GM21381 (cell line): ENCODE measurements at regions not wholly inside any gene's neighbourhood (a gene's known extent, or its start where the extent isn't known, plus 50 kb on each side); places are given as distances from the start of the nearest gene placed in this dataset.
"Not testable (repeated sequence)": the region's sequence is repeated elsewhere in the genome, so short reads cannot be mapped to it uniquely, and the experiment has no call there.

Experiments used
- ATAC-seq: cut with Tn5 transposase; IDR thresholded peaks from one replicate; pipeline ENCODE4 v1.9.1; 2021; ENCODE audit warnings: mild to moderate bottlenecking, moderate library complexity; ENCODE audit not compliant: unreplicated experiment

DNA sequence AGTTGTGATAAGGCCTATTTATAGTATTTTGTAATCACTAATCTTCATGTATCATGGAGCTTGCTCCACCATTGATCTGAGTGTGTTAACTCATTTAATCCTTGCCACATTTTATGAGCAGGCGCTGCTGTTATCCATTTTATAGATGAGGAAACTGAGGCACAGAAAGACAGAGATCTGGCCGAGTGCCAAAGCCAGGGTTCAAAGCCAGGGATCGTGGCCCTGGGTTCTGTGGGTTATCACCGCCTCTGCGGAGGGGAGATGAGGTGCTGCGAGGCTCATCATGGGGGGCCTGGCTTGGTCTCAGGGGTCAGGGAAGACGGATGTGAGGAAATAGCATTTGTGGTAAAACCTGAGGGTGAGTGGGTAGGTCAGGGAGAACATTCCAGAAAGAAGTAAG is 193.9 kb downstream of the KLRB1 start:
- ATAC-seq: not testable (repeated sequence)

GRCh38 chr12:9412459-9412858 is 195.3 kb downstream of the KLRB1 start:
- ATAC-seq: not testable (repeated sequence)

DNA sequence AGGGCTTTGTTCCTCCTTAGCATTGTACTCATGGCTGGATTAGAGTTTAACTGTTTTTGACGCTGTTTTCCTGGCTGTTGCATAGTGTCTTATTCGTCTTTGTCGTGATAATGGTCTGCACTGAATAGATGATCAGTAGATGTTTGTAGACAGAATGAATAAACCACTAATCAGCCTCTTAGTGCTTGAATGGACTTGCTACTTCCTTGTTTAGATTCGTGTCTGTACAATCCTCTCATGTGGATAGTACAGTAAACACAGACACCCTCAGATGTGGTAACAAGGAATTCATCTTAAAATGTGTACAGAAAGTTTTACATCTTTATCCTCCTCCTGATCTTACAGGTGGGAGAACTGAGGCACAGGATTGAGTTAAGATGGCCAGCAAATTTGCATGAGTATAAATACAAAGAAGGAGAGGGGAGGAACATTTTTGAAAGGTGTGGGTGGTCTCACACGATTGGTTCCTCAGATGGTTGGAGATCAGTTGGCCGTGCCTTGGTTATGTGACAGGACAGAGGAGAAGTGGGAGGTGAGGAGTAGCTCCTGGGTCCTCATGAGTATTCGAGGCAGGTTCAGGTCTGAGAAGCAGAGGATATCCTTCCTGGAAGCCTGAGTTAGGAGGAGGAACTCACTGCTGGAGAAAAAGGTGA is 196.0 kb downstream of the KLRB1 start:
- ATAC-seq: not testable (repeated sequence)

- not testable (repeated sequence) for ATAC-seq
Measured at GRCh38 chr12:9407425-9407748, 199.2 kb upstream of the PZP start.

DNA sequence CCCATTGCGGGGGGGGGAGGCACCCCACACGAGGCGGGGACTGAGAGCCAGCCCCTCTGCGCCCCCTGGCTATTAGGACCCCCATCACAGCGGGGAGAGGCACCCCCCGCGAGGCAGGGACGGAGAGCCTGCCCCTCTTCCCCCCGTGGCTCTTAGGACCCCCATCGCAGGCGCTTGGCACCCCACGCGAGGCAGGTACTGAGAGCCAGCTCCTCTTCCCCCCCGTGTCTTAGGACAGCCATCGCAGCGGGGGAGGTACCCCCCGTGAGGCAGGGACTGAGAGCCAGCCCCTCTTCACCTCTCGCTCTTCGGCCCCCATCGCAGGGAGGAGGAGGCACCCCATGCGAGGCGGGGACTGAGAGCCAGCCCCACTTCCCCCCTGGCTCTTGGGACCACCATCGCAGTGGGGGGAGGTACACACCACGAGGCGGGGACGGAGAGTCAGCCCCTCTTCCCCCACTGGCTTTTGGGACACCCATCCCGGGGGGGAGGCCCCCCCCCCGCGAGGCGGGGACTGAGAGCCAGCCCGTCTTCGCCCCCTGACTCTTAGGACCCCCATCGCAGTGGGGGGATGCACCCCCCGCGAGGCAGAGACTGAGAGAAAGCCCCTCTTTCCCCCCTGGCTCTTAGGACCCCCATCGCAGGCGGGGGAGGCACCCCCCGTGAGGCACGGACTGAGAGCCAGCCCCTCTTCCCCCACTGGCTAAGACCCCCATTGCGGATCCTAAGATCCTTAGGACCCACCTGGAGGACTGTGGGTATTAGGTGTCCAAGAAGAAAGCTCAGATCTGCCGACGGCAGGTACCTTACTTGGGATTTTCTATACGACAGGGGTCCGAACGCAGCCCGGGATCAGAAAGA is 198.6 kb upstream of the PZP start:
- ATAC-seq: no peak

GRCh38 chr12:9405886-9406563 is 197.8 kb upstream of the PZP start:
- ATAC-seq: no peak

DNA sequence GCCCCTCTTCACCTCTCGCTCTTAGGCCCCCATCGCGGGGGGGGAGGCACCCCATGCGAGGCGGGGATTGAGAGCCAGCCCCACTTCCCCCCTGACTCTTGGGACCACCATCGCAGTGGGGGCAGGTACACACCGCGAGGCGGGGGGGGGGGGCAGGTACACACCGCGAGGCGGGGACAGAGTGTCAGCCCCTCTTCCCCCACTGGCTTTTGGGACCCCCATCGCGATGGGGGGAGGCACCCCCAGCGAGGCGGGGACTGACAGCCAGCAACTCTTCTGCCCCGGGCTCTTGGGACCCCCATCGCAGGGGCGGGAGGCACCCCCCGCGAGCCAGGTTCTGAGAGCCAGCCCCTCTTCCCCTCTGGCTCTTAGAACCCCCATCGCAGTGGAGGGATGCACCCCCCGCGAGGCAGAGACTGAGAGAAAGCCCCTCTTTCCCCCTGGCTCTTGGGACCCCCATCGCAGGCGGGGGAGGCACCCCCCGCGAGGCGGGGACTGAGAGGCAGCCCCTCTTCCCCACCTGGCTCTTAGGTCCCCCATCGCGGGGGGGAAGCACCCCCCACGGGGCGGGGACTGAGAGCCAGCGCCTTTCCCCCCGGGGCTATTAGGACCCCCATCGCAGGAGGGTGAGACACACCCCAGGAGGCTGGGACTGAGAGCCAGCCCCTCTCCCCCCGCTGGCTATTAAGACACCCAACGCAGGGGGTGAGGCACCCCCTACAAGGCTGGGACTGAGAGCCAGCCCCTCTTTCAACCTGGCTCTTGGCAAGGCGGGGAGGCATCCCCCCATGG is 196.5 kb upstream of the PZP start:
- ATAC-seq: no peak

DNA sequence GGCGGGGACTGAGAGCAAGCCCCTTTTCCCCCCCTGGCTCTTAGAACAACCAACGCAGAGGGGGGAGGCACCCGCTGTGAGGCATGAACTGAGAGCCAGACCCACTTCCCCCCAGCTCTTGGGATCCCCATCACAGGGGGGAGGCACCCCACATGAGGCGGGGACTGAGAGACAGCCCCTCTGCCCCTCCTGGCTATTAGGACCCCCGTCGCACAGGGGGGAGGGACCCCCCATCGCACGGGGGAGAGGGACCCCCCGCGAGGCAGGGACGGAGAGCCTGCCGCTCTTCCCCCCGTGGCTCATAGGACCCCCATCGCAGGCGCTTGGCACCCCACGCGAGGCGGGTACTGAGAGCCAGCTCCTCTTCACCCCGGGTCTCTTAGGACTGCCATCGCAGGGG is 195.8 kb upstream of the PZP start:
- no peak for ATAC-seq

DNA sequence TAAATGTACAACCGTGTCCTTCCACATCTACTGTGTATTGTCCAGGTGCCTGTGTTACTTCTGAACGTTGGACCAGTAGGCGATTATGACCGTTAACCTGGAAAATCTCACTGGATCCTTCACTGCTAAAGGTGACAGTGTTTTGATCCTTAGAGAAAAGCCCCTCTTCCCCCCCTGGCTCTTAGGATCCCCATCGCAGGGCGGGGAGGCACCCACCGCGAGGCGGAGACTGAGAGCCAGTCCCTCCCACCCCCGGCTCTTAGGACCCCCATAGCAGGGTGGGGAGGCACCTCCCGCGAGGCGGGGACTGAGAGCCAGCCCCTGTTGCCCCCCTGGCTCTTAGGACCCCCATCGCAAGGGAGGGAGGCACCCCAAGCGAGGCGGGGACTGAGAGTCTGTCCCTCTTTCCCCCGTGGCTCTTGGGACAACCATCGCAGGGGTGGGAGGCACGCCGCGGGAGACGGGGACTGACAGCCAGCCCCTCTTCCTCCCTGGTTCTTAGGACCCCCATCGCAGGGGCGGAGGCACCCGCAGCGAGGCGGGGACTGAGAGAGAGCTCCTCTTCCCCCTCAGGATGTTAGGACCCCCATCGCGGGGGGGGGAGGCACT is 194.3 kb upstream of the PZP start:
- ATAC-seq: not testable (repeated sequence)

DNA sequence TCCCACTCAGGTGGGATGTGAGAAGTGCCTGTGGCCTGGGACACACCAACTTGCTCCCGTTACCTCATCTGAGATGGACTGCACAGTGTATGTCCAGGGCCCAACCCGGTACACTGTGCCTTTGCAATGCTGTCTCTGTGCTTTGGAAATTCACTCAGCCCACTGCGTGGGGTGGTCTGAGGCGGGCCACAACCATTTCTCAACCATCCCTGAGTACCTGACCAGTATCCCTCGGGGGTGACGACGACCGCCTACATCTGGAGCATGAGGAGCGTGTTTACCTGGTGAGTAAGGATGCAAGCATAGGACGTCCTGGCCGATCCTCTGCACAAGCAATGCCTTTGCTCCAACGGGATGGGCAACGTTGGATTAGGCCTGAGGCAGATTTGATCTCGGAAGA is 188.2 kb upstream of the PZP start:
- ATAC-seq: not testable (repeated sequence)

DNA sequence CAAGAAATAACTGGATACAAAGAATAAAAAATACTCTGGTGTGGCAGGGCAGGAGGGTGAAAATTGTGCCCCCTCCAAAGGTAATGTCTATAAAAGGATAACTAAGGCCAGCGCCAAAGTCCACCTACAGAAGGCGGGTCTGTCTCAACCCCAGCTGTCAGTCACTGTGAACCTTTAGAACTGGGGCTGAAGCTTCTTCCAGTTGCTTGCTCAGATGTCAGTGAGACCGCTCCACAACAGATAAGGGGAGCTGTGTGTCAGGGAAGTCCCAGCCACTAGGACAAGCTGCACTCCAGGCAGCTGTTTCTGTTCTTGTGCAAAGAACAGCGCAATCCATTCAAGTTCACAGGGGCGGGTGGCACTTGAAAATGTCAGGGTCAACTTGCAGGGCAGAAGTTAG is 187.0 kb upstream of the PZP start:
- ATAC-seq: not testable (repeated sequence)

DNA sequence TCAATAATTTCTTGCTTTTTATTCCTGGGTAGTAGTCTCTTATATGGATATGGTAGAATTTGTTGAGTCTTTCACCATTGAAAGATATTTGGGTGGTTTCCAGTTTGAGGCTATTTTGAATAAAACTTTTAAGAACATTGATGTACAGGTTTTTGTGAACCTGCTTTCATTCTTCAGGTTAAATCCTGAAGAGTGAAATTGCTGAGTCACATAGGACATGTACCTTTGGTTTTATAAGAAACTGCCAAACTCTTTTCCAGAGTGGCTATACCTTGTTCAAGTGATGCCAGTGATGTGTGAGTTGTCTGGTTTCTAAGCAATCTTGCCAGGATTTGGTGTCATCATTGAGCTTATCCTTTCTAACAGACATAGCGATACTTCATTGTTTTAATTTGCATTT is 184.6 kb upstream of the PZP start:
- ATAC-seq: no peak

DNA sequence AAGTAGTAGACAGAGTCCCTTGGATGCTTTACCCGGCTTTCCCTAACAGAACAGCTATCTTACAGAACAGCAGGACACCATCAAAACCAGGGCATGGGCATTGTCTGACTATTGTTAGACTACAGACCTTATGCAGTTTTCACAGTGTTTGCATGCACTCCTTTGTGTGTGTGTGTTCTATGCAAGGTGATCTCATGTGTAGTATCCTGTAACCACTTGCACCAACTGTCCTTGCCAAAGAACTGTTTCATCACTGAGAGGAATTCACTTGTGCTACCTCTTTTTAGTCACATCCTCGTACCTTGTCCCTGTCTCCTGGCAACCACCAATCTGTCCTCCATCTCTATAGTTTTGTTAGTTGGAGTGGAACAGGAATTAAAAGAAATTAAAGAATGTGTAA is 183.6 kb upstream of the PZP start:
- no peak for ATAC-seq

DNA sequence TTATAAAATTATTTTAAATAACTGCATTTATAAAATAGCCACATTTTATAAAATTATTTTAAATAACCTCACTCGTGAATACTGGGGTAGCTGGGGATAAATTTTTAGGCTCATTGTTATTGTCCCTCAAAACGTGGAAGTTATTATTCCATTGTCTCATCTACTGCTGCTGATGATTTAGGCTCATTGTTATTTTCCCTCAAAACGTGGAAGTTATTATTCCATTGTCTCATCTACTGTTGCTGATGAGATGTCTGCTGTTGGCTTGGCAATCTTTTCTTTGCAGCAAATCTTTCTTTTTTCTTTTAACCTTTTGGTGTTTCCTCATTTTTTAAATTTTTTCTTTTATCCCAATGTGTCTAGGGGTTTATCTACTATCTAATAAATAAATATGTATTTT is 182.6 kb upstream of the PZP start:
- ATAC-seq: no peak

- no peak for ATAC-seq
Measured at GRCh38 chr12:9389796-9390195, 181.6 kb upstream of the PZP start.

- no peak for ATAC-seq
Measured at GRCh38 chr12:9388379-9388778, 180.2 kb upstream of the PZP start.

DNA sequence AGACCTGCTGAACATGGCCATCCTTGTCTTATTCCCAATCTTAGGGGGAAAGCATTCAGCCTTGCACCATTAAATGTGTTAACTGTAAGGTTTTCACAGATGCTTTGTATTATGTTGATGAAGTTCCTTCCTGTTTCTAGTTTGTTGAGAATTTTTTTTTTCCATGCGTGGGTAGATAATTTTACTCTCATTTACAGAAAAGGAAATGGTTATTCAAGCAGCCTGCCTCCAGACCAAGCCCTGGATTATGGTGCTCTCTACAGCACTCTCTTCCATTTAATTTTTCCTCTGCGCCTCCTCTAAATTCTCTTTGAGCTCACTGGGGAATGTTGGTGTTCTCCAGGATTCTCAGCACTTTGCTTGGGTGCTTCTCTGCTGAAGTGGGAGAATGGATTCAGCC is 179.3 kb upstream of the PZP start:
- ATAC-seq: no peak

GRCh38 chr12:9383585-9383984 is 175.4 kb upstream of the PZP start:
- no peak for ATAC-seq

- ATAC-seq: no peak
Measured at GRCh38 chr12:9381619-9382018, 173.4 kb upstream of the PZP start.

DNA sequence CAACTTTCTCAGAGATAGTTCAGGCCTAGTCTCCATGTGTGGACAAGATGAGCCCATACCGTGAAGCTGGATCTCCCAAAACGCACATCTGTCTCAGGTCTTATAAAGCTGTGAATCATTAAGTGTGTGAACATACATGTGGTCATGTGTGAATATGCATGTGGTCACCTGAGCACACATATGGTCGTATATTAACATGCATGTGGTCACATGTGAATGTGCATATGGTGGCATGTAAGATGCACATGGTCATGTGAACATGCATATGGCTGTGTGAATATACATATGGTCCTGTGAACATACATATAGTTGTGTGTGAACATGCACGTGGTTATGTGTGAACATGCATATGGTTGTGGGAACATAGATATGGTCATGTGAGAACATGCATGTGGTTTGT is 172.5 kb upstream of the PZP start:
- ATAC-seq: no peak
